DOHH2 (cell line): ENCODE measurements at regions not wholly inside any gene's neighbourhood (a gene's known extent, or its start where the extent isn't known, plus 50 kb on each side); places are given as distances from the start of the nearest gene placed in this dataset.
"Not testable (repeated sequence)": the region's sequence is repeated elsewhere in the genome, so short reads cannot be mapped to it uniquely, and the experiment has no call there.

Experiments
- H3F3A ChIP-seq: fragments of 200-600 bp; sonication (generic), shearing (Covaris generic); 2 replicates; pipeline ENCODE4 v1.6.0; 2016; ENCODE audit warnings: antibody characterized with exemption, mild to moderate bottlenecking; ENCODE audit not compliant: control insufficient read depth, insufficient read depth
- H3K27ac ChIP-seq: fragments of 200-600 bp; sonication (generic); 2 replicates; pipeline ENCODE4 v1.5.1; 2014; ENCODE audit warnings: low read depth, mild to moderate bottlenecking, low read length, moderate library complexity
- H3K27me3 ChIP-seq: fragments of 200-600 bp; sonication (generic); 2 replicates; pipeline ENCODE4 v1.6.1; 2014; ENCODE audit warnings: mild to moderate bottlenecking, low read length, mixed read lengths; ENCODE audit not compliant: control insufficient read depth
- H3K36me3 ChIP-seq: fragments of 200-600 bp; sonication (generic); 2 replicates; pipeline ENCODE4 v1.6.1; 2014; ENCODE audit warnings: mild to moderate bottlenecking, low read length, moderate library complexity, mixed read lengths; ENCODE audit not compliant: control insufficient read depth
- H3K4me1 ChIP-seq: fragments of 200-600 bp; sonication (generic); 2 replicates; pipeline ENCODE4 v1.6.1; 2014; ENCODE audit warnings: mild to moderate bottlenecking, low read length, mixed read lengths; ENCODE audit not compliant: control insufficient read depth
- H3K4me2 ChIP-seq: fragments of 200-600 bp; sonication (generic); 2 replicates; pipeline ENCODE4 v1.6.0; 2014; ENCODE audit warnings: mild to moderate bottlenecking, low read length, moderate library complexity
- H3K4me3 ChIP-seq: fragments of 200-600 bp; sonication (generic); 2 replicates; pipeline ENCODE4 v1.5.1; 2014; ENCODE audit warnings: mild to moderate bottlenecking, low read length, mixed read lengths
- H3K79me2 ChIP-seq: fragments of 200-600 bp; sonication (generic); 2 replicates; pipeline ENCODE4 v1.6.1; 2014; ENCODE audit warnings: mild to moderate bottlenecking, low read length, mixed read lengths; ENCODE audit not compliant: control insufficient read depth
- H3K9me2 ChIP-seq: fragments of 200-600 bp; sonication (generic); replicated peaks from 2 replicates; pipeline ENCODE4 v1.6.1; 2014; ENCODE audit warnings: mild to moderate bottlenecking, low read length, mixed read lengths; ENCODE audit not compliant: control insufficient read depth
- H3K9me3 ChIP-seq: fragments of 200-600 bp; sonication (generic); 2 replicates; pipeline ENCODE4 v1.6.1; 2014; ENCODE audit warnings: antibody characterized with exemption, low read length, mixed read lengths; ENCODE audit not compliant: control insufficient read depth, insufficient read depth
- H4K20me1 ChIP-seq: fragments of 200-600 bp; sonication (generic); 2 replicates; pipeline ENCODE4 v1.6.0; 2014; ENCODE audit warnings: low read depth, mild to moderate bottlenecking, antibody characterized with exemption, low read length, moderate library complexity; ENCODE audit not compliant: control insufficient read depth, insufficient read depth
- EZH2phosphoT487 ChIP-seq: fragments of 200-600 bp; sonication (generic); IDR thresholded peaks from 2 replicates; pipeline ENCODE4 v1.6.1; 2017; ENCODE audit warnings: borderline replicate concordance, mild to moderate bottlenecking, antibody characterized with exemption, low read length, moderate library complexity, mixed read lengths
- TF ChIP-seq, protein P1 (sequence below): fragments of 200-600 bp; sonication (generic); IDR thresholded peaks from one replicate; pipeline ENCODE4 v1.5.1; 2014; ENCODE audit warnings: antibody characterized with exemption, mild to moderate bottlenecking, low read depth, low read length; ENCODE audit not compliant: poor library complexity, severe bottlenecking

DNA sequence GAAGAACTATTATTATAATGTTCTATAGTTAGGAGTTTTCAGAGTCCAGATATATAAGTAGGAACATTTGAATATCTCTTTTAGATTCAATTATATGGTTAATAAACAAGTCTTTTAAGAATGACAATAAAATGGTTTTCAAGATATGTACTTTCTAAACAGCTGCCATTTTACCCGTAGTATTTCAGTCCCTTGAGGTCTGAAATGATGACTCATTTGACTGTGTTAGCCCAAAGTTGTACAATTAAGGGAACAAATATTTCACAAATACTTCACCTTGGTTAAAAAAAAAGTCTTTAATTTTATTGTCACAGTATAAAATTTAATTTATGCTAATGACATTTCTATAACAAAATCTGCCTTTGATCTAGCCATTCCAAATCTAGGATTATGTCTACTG lies 91.6 kb upstream of the TANK start:
- Histone ChIP-seq H3K4me3 (no peak overlapping the region; the same call in 1 of the 2 replicates), H3K36me3 (no peaks in the 10 kb centered on the region), H3F3A (peaks cover 9% of the 10 kb centered on the region), H4K20me1 (no peaks in the 10 kb centered on the region), H3K79me2 (no peaks in the 10 kb centered on the region), H3K4me2 (peak overlapping the region; percentile 34), H3K9me3 (no peaks in the 10 kb centered on the region), H3K27me3 (no peaks in the 10 kb centered on the region), H3K9me2 (no peaks in the 10 kb centered on the region), H3K27ac (no peak overlapping the region), H3K4me1 (peaks cover 41% of the 10 kb centered on the region)
- no peak for TF ChIP-seq EZH2phosphoT487
- TF ChIP-seq, protein P1, sequence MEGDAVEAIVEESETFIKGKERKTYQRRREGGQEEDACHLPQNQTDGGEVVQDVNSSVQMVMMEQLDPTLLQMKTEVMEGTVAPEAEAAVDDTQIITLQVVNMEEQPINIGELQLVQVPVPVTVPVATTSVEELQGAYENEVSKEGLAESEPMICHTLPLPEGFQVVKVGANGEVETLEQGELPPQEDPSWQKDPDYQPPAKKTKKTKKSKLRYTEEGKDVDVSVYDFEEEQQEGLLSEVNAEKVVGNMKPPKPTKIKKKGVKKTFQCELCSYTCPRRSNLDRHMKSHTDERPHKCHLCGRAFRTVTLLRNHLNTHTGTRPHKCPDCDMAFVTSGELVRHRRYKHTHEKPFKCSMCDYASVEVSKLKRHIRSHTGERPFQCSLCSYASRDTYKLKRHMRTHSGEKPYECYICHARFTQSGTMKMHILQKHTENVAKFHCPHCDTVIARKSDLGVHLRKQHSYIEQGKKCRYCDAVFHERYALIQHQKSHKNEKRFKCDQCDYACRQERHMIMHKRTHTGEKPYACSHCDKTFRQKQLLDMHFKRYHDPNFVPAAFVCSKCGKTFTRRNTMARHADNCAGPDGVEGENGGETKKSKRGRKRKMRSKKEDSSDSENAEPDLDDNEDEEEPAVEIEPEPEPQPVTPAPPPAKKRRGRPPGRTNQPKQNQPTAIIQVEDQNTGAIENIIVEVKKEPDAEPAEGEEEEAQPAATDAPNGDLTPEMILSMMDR: no peak

DNA sequence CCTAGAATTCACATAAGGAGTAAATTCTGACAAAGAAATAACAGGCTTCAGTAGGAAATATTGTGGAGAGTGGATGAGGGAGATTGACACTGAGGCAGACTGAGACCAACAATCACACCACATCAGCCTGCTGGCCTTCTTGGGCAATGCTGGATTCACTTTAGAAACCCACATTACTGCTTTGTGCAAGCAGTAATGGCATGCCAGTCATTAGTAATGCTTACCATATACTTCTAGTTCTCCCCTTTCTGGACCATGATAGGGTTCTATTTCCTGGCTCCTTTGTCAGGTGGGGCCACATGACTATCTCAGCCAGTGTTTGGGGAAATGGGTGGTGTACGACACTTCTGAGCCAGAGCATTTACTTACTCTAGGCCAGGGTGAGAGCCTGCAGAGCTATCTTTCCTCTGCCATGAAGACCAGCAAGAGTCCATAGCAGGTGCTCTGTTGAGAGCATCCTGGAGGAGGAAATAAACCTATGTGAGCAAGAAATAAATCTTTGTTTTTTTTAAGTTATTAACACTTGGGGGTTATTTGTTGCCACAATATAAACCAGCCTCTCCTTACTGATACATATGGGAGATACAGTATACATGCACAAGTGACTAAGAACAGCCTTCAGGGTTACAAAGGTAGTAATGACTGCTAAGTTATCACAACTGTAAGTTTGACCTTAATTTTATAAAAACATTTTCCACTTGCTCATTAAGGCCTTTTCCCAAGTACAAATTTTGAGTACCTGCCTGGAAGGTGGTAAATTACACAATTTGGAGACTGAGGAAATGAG lies 89.3 kb upstream of the TANK start:
- no peaks in the 10 kb centered on the region for H4K20me1 ChIP-seq
- H3K9me3 ChIP-seq: no peaks in the 10 kb centered on the region
- no peaks in the 10 kb centered on the region for H3K36me3 ChIP-seq
- H3K9me2 ChIP-seq: no peaks in the 10 kb centered on the region
- H3K4me3 ChIP-seq: no peak overlapping the region
- H3K4me1 ChIP-seq: peaks cover 37% of the 10 kb centered on the region
- no peaks in the 10 kb centered on the region for H3K79me2 ChIP-seq
- H3F3A ChIP-seq: peaks cover 15% of the 10 kb centered on the region
- H3K27ac ChIP-seq: no peak overlapping the region
- no peaks in the 10 kb centered on the region for H3K27me3 ChIP-seq
- H3K4me2 ChIP-seq: no peak overlapping the region
- TF ChIP-seq, protein P1: no peak
- no peak for TF ChIP-seq EZH2phosphoT487

DNA sequence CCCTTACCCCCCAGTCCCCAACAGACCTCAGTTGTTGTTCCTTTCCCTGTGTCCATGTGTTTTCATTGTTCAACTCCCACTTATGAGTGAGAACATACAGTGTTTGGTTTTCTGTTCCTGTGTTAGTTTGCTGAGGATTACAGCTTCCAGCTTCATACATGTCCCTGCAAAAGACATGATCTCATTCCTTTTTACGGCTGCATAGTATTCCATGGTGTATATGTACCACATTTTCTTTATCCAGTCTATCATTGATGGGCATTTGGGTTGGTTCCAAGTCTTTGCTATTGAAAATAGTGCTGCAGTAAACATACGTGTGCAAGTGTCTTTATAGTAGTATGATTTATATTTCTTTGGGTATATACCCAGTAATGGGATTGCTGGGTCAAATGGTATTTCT lies 87.8 kb upstream of the TANK start:
- H3F3A ChIP-seq: peaks cover 15% of the 10 kb centered on the region
- peaks cover 47% of the 10 kb centered on the region for H3K4me1 ChIP-seq
- H3K9me2 ChIP-seq, H3K79me2 ChIP-seq, H3K4me2 ChIP-seq, H3K4me3 ChIP-seq, H3K9me3 ChIP-seq, H3K27ac ChIP-seq, H4K20me1 ChIP-seq, H3K36me3 ChIP-seq, H3K27me3 ChIP-seq: not testable (repeated sequence)

DNA sequence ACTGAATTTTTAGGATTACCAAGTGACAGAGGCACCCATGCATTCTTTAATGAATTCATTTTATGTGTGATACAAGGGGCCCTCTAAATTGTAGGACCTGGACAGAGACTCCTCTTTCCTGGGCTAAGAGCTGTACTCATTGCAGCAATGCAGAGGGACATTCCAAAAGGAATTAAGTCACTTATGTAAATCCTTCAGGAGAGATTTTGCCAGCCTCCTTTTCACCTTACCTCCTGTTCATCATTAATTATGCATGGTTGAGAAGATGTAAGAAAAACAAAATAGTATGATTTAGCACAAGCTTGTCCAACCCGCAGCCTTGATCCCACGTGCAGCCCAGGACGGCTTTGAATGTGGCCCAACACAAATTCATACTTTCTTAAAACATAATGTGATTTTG lies 84.5 kb upstream of the TANK start:
- Histone ChIP-seq H4K20me1 (no peaks in the 10 kb centered on the region), H3K79me2 (no peaks in the 10 kb centered on the region), H3K4me3 (no peak overlapping the region), H3K4me1 (peaks cover 41% of the 10 kb centered on the region), H3F3A (peaks cover 17% of the 10 kb centered on the region), H3K9me3 (no peaks in the 10 kb centered on the region), H3K27me3 (no peaks in the 10 kb centered on the region), H3K4me2 (no peak overlapping the region), H3K27ac (no peak overlapping the region), H3K9me2 (no peaks in the 10 kb centered on the region), H3K36me3 (no peaks in the 10 kb centered on the region)
- TF ChIP-seq, protein P1: no peak
- TF ChIP-seq EZH2phosphoT487: no peak
